Erythroblast (primary cell): ENCODE measurements at regions not wholly inside any gene's neighbourhood (a gene's known extent, or its start where the extent isn't known, plus 50 kb on each side); places are given as distances from the start of the nearest gene placed in this dataset.

Source experiments
- DNase-seq, 2 experiments: peaks; one replicate each; lab custom pipeline; 2025; lab: John Stamatoyannopoulos, UW
- GATA1 ChIP-seq: IDR thresholded peaks from 2 replicates; pipeline ENCODE4 v1.6.1; 2011; ENCODE audit warnings: low read depth, mild to moderate bottlenecking, control low read depth, low read length, moderate library complexity
- POLR2A ChIP-seq: IDR thresholded peaks from 2 replicates; pipeline ENCODE4 v1.6.1; 2011; ENCODE audit warnings: mild to moderate bottlenecking, low read length

DNA sequence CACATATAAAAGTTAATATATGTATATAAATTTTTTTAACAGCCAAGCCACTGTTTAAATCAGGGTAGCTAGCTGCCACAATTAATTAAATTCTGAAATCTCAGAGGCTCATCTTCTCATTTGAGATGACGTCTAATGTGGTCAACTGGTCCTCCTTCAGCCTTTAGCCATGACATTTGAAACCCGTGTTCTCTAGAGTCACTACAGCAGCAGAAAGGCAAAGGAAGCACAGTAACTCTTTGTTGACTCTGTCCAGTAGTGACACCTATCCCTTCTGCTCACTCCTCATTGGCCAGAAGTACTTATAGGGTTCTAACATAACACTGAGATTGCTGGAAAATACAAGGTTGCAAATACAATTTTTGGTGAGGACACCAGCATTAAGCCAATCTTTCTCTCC, 555.5 kb downstream of the ETV1 start:
- TF ChIP-seq GATA1 (no peak), POLR2A (no peak)
- DNase-seq, result no peak

DNA sequence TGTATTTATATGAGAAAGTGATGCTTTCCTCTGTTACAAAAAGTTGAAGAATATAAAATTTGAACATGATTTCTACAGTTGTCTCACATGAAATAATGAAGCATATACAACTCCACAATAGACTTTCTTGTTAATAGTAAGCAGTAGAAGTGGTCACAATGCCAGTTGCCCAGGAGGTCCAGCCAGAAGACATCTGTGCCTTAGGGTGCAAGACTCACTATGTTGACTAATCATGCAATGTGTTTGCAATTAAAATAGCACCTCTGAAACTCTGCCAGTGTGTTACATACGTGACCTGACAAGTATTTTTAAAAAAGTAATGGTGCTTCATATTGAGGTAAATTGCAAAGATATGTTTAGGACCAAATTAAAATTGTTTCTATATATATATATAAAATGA, 547.2 kb downstream of the ETV1 start:
- no peak for DNase-seq
- no peak for TF ChIP-seq GATA1
- no peak for TF ChIP-seq POLR2A

DNA sequence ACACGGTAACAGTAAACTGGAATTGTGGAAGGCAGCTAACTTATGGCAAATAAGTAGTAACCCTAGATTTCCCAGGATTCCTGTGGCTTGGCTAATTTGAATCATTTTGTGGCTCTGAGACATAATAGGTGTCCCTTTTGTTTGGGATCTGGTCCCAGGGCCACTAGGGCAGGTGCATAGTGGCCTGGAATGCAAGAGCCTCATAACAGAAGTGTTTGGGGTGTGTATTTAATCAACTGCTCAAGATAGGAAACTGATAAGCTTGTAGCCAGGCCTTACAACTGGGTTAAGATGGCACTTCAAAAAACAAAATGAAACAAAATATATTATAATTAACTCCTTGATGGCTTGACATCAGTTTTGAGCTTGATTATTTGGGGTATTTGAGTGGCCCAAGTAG, 541.8 kb downstream of the ETV1 start:
- DNase-seq, result no peak
- no peak for TF ChIP-seq POLR2A
- no peak for TF ChIP-seq GATA1

DNA sequence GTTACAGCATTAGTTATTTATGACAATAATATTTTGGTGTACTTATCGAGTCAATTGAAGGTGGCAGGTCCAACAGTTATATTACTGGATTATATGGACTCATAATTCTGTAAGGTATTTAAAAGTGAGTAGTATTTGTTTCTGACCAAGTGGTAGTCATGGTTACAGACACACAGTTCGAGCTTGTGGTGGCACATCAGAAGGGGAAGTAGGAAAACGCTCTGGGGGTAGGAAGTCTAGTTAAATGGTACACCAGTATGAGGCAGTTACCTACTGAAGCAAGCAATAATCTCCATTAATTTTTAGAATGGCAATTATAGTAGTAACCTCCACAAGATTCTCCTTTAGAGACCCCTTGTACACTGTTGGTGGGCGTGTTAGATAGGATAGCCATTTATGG, 541.2 kb downstream of the ETV1 start:
- TF ChIP-seq GATA1, result no peak
- TF ChIP-seq POLR2A, result no peak
- DNase-seq, result no peak

DNA sequence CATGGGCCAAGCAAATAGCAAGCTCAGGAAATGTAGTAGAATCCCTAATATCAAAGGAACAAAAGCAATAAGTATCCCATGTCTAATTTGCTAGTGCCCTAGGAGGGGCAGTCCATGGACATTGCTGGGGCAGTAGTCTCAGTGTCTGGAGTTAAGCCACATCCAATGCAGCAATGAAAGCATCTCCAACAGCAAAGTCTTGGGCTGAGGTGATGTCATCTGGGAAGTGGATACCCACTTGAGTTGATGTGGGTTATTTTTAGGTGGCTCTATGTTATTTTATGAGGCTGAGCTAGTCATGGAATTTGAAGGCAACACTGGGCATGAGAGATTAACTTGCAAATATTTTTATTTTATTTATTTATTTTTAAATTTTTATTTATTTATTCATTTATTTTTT, 540.0 kb downstream of the ETV1 start:
- no peak for DNase-seq
- TF ChIP-seq POLR2A (no peak), GATA1 (no peak)

DNA sequence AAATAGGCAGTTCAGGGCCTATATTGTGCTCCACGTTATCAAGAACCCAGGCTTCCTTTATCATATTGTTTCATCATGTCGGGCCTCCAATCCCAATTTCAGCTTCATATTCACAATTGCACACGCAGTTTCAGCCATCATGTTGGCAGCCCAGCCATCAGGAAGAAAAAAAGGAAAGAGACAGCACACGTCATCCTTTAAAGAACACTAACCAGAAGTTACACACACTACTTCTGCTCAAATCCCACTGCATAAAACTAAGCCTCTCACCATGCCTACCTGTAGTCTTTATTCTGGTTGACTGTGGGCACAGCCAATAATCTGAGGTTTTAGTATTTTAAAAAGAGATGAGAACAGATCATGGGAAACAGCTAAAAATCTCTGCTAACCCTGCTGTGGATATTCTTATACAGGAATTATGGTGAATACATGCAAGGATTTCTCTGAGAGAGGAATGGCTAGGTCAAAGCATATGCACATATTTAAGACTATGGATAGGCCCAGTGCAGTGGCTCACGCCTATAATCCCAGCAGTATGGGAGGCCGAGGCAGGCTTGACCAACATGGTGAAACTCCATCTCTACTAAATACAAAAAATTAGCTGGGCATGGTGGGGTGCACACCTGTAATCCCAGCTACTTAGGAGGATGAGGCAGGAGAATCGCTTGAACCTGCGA, 534.4 kb downstream of the ETV1 start:
- DNase-seq, result no peak
- TF ChIP-seq GATA1 (no peak), POLR2A (no peak)

DNA sequence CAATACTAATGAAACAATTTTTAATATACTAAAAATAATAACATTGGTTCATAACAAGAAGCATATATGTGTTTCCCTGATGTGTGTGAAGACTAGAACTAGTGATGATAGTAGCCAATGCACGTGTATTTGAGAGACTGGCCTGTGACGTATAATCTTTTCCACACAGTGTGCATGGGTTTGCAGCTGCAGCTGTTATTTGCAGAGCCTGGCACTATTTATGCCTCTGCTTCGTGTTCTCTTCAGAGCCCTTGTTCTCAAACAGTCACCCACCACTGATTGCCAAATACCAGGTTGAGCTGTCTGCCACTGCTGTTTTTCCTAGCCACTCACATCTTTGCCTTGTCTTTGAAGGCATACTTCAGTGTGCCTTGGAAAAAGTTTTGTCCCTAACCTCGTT, 531.7 kb downstream of the ETV1 start:
- TF ChIP-seq POLR2A, result no peak
- DNase-seq, result no peak

DNA sequence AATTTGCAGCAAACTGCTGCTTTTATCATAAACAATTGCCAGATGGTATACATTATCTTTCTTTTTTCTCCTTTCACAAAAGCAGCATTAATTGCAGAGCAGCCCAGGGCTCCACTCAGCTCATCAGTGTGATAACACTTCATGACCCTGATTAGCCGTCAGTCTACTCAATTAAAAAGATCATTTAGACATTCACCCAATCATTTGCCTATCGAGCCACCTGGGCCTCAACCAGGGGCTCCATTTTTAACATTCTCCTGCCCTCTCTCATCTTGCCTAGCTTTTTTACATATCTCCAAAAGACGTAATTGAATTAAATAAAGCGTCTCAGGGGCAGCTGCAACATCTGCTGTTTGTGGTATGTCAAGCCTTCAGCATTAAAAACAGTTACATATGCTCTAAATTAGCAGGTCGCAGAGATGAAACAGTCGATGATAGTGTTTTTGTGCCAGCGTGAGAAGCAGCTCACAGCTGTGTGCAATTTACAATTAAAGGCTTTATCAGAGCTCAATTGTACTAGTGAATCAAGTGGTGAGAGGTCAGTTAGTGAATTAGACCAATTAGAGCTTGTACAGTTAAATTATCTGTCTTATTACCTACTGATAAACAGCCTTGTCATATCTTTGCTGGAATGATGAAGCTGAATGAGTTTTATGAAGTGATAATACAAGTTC, 522.5 kb downstream of the ETV1 start:
- no peak for DNase-seq
- TF ChIP-seq GATA1 (no peak), POLR2A (no peak)

DNA sequence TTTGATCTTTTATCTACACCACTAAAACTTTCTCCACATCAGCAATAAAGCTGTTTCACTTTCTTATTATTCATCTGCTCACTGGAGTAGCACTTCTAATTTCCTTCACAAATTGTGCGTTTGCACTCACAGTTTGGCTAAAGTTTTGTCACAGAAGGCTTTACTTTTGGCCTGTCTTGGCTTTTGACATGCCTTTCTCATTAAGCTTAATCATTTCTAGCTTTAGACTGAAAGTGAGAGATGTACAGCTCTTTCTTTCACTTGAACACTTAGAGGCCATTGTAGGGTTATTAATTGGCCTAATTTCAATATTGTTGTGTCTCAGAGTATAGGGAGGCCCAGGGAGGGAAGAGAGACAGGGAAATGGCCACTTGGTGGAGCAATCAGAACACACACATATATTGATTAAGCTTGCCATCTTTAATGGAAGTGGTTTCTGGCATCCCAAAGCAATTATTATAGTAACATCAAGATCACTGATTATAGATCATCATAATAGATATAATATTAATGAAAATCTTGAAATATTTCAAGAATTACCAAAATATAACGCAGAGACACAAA, 512.5 kb downstream of the ETV1 start:
- TF ChIP-seq POLR2A, result no peak
- no peak for TF ChIP-seq GATA1
- DNase-seq, result no peak

DNA sequence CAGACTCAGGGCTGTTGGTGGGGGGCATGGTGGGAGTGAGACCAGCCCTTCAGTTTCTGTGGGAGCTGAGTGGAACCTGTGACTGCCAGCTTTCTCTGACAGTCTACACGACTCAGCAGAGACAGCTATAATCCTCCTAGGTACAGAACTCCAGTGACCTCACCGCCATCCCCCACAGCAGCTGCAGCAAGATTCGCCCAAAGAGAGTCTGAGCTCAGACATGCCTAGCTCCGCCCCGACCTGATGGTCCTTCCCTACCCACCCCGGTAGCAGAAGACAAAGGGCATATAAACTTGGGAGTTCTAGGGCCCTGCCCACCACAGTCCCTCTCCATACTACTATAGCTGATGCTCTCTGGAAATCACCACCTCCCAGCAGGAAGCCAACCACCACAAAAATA, 500.1 kb downstream of the ETV1 start:
- DNase-seq, result no peak
- TF ChIP-seq POLR2A, result no peak
- TF ChIP-seq GATA1, result no peak

DNA sequence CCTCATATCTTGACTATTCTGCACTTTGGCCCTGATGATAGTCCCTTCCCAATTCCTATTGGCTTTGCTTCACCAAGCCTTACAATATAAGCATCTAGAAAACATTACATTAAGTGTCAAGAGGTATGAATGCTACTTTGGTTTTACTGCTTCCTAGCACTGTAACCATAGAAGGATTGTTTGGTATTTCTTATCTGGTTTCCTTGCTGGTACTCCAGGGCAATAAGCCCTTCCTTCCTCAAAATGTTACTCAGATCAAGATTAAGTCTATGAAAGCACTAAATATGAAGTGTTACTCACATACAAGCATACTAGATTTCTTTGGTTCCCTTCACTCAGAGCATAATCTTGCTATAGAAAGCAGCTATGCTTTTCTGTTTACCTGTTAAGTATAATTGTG, 492.5 kb downstream of the ETV1 start:
- no peak for TF ChIP-seq POLR2A
- TF ChIP-seq GATA1, result no peak
- no peak for DNase-seq

DNA sequence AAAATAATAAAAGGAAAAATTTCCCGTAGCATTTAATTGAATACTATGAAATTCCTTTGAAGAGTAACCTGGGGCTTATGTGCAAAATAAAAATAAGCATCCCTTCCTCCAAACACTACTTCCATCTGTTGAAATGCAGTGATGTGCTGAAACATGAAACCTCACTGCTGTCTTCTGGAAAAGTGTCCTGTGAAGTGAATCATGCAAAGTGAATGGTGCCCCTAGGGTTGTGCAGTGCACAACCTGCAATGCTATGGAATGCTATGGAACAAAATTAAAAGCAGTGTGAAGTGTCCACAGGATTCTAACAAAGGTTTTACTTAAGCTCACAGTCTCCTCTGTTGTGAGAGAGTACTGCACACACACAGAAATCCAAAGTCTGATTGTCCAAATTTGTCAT, 480.9 kb downstream of the ETV1 start:
- no peak for DNase-seq
- no peak for TF ChIP-seq POLR2A
- no peak for TF ChIP-seq GATA1

DNA sequence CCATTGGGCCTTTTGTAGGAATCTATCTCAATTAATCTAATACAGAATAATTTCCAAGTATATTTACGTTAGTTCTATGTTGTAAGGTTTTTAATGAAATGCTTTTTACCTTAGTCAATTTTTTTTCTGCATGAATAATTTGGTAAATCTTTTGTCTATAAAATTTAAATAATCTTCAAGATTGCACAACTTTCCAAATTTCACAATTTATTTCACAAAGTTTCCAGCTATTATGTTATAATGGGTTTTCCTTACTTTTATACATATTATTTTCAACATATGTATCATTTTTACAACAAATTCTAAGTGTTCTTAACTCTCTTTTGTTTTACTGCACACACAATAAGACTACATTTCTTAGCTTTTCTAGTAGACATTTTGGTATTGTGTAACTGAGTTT, 470.7 kb downstream of the ETV1 start:
- TF ChIP-seq POLR2A (no peak), GATA1 (no peak)
- DNase-seq, result no peak

DNA sequence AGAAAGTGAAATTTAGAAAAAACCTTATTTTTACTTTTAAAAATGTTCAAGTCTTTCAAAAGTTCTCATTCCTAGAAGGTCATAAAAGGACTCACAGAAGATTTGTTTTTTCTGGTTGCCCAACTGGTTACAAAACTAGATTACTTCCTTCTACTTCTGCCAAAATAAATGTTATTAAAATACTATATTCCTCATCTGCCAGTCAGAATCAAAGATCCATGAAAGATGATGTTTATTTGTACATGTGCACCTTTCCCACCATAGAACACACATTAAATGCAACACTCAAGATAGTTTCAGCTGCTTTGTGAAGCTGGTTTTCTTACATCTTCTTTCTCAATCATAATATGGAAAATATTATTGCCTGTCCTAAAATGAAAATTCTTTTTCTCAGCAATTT, 465.4 kb downstream of the ETV1 start:
- TF ChIP-seq POLR2A (no peak), GATA1 (no peak)
- DNase-seq, result no peak

DNA sequence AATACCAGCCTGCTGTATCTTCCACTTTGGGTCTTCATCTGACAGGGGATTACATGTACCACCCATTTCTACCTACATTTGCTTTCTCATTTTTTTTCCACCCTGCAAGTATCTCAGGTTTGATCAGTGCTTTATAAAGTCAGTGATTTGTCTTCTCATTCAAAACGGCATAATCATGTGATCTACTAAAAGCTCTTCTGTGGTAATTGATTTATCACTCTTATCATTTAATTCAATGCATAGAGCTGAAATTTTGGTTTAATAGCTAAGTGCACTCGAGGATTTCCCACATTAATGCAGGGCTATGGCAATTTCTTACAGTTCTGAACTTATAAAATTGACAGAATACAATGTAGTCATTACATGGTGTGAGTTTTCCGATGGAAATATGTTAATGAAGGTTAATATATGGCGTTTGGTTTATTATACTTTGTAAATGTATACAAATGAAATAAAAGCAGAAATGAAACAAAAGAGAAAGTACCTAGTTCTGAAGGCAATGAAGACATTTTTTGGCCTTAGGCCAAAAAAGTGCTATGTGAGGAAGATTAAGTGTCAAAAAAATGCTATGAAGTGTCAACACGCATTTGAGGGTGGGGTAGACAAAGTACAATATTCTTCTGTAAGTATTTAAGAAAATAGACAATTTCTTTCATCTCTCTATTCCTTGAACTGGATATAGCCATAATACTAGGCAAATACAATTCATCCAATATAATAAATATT, 457.3 kb downstream of the ETV1 start:
- DNase-seq, result no peak
- TF ChIP-seq POLR2A (no peak), GATA1 (no peak)
